ENCODE measurements at regions not wholly inside any gene's neighbourhood (a gene's known extent, or its start where the extent isn't known, plus 50 kb on each side); places are given as distances from the start of the nearest gene placed in this dataset.
"Not testable (repeated sequence)": the region's sequence is repeated elsewhere in the genome, so short reads cannot be mapped to it uniquely, and the experiment has no call there.

GRCh38 chr15:75792236-75792635 is 51.0 kb upstream of the UBE2Q2 start:
- not testable (repeated sequence) for ATAC-seq
- DNase-seq (ENCODE audit: low spot score) = peak; percentile 27

GRCh38 chr15:75791337-75791713 is 51.9 kb upstream of the UBE2Q2 start:
- DNase-seq (ENCODE audit: low spot score) (peak; percentile 15), ATAC-seq (no peak)

GRCh38 chr15:75790631-75791336 is 52.5 kb upstream of the UBE2Q2 start:
- ATAC-seq (no peak), DNase-seq (ENCODE audit: low spot score) (peak; percentile 27)

GRCh38 chr15:75786575-75786947 is 56.7 kb upstream of the UBE2Q2 start:
- ATAC-seq = no peak
- DNase-seq (ENCODE audit: low spot score) = no peak

- peak; percentile 33 for DNase-seq (ENCODE audit: low spot score)
- no peak for ATAC-seq
Observed at GRCh38 chr15:75785771-75786574, 57.3 kb upstream of the UBE2Q2 start.

- peak; percentile 33 for DNase-seq (ENCODE audit: low spot score)
- ATAC-seq = not testable (repeated sequence)
Observed at GRCh38 chr15:75784511-75785480, 58.5 kb upstream of the UBE2Q2 start.

GRCh38 chr15:75783566-75783965 is 59.7 kb upstream of the UBE2Q2 start:
- not testable (repeated sequence) for ATAC-seq
- peak; percentile 23 for DNase-seq (ENCODE audit: low spot score)

GRCh38 chr15:75782926-75783325 is 60.3 kb upstream of the UBE2Q2 start:
- no peak for ATAC-seq
- DNase-seq (ENCODE audit: low spot score) = peak; percentile 18

GRCh38 chr15:75780995-75781394 is 62.3 kb upstream of the UBE2Q2 start:
- DNase-seq (ENCODE audit: low spot score) = peak; percentile 23
- ATAC-seq = not testable (repeated sequence)

GRCh38 chr15:75779504-75779903 is 63.7 kb upstream of the UBE2Q2 start:
- DNase-seq (ENCODE audit: low spot score) (peak; percentile 15), ATAC-seq (no peak)

- not testable (repeated sequence) for ATAC-seq
- peak; percentile 37 for DNase-seq (ENCODE audit: low spot score)
Observed at GRCh38 chr15:75776871-75777610, 64.4 kb upstream of the CSPG4 start.

GRCh38 chr15:75776065-75776423 is 63.4 kb upstream of the CSPG4 start:
- ATAC-seq = no peak

GRCh38 chr15:75775296-75776064 is 62.8 kb upstream of the CSPG4 start:
- ATAC-seq (no peak), DNase-seq (ENCODE audit: low spot score) (peak; percentile 41)

More at GRCh38 chr15:75776065-75776423, 63.4 kb upstream of the CSPG4 start:
- DNase-seq (ENCODE audit: low spot score) = no peak

- peak; percentile 32 for DNase-seq (ENCODE audit: low spot score)
- not testable (repeated sequence) for ATAC-seq
Observed at GRCh38 chr15:75773974-75774373, 61.3 kb upstream of the CSPG4 start.

- DNase-seq (ENCODE audit: low spot score) = peak; percentile 42
- ATAC-seq = not testable (repeated sequence)
Observed at GRCh38 chr15:75771054-75771453, 58.4 kb upstream of the CSPG4 start.

- no peak for ATAC-seq
- DNase-seq (ENCODE audit: low spot score) = peak; percentile 23
Observed at GRCh38 chr15:75770131-75770530, 57.5 kb upstream of the CSPG4 start.

GRCh38 chr15:75768526-75768925 is 55.9 kb upstream of the CSPG4 start:
- ATAC-seq = not testable (repeated sequence)
- DNase-seq (ENCODE audit: low spot score) = peak; percentile 35

- DNase-seq (ENCODE audit: low spot score) = peak; percentile 37
- ATAC-seq = not testable (repeated sequence)
Observed at GRCh38 chr15:75765551-75766305, 53.1 kb upstream of the CSPG4 start.
